HL-60 (cell line): ENCODE measurements at regions not wholly inside any gene's neighbourhood (a gene's known extent, or its start where the extent isn't known, plus 50 kb on each side); places are given as distances from the start of the nearest gene placed in this dataset.
"Not testable (repeated sequence)": the region's sequence is repeated elsewhere in the genome, so short reads cannot be mapped to it uniquely, and the experiment has no call there.

Experiments used
- DNase-seq, 2 experiments: peaks; one replicate each; pipeline ENCODE4 v3.0.0-alpha.2; 2010 to 2020; ENCODE audit warnings: low read depth in 1 of 2, low spot score in 1 of 2
- H3K27ac ChIP-seq: fragments of 250-450 bp; sonication (Bioruptor Pico); replicated peaks from 2 replicates; pipeline ENCODE4 v1.5.1; 2020; ENCODE audit warnings: mild to moderate bottlenecking, moderate library complexity
- H3K27me3 ChIP-seq: fragments of 250-450 bp; sonication (Bioruptor Pico); 2 replicates; pipeline ENCODE4 v1.5.1; 2021; ENCODE audit warnings: mild to moderate bottlenecking, moderate library complexity; ENCODE audit not compliant: insufficient read depth, poor library complexity, severe bottlenecking
- H3K4me3 ChIP-seq: replicated peaks from 2 replicates; pipeline ENCODE4 v1.5.1; 2011; ENCODE audit warnings: mild to moderate bottlenecking, control low read depth, low read length; ENCODE audit not compliant: insufficient read depth
- GABPA ChIP-seq: IDR thresholded peaks from 2 replicates; pipeline ENCODE4 v1.6.1; 2012; ENCODE audit warnings: low read depth
- POLR2AphosphoS5 ChIP-seq: IDR thresholded peaks from 2 replicates; pipeline ENCODE4 v1.6.1; 2012; ENCODE audit warnings: low read depth
- SPI1 ChIP-seq: IDR thresholded peaks from 2 replicates; pipeline ENCODE4 v1.6.1; 2012; ENCODE audit warnings: low read depth, mild to moderate bottlenecking, borderline replicate concordance
- TF ChIP-seq, protein P1 (sequence below): IDR thresholded peaks from one replicate; pipeline ENCODE4 v1.5.1; 2011; ENCODE audit warnings: low read length, control low read depth, inconsistent platforms; ENCODE audit not compliant: insufficient read depth
- TF ChIP-seq, protein P2 (sequence below): IDR thresholded peaks from 2 replicates; pipeline ENCODE4 v1.6.1; 2012; ENCODE audit warnings: low read depth; ENCODE audit not compliant: insufficient replicate concordance

DNA sequence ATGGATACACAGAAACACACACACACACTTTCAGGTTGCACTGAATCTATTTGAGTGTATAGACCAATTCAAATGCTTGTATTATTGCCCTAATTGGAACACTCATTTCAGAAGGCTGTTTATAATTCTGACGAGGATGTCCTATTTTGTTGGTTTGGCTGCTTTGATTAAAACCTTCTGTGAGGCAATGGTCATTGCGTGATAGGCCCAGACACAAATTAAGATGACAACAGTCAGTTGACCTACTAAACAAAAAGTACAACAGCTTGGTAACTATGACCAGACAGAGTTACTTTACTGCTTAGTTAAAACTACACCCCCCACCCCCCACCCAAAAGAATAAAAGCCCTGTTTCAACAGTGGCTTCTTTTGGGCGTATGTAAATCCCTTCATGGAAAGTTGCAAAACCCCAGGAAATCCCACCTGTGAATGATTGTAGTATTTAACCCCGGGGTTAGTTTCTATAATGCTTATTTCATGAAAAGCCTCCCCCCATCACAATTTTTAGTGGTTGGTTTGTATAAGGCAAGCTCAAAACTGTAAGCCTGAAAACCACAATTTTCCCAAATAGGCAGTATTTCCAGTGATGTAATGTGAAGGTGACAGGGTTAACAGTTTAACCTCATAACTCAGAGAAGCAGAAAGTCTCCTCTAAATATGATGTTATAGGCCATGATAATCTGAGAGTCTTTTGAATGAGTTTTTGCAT, 340.8 kb downstream of the FGF10 start:
- Histone ChIP-seq H3K27me3 (no peaks in the 10 kb centered on the region), H3K27ac (no peak overlapping the region), H3K4me3 (no peak overlapping the region)
- TF ChIP-seq GABPA = no peak
- no peak for TF ChIP-seq SPI1
- TF ChIP-seq, protein P1, sequence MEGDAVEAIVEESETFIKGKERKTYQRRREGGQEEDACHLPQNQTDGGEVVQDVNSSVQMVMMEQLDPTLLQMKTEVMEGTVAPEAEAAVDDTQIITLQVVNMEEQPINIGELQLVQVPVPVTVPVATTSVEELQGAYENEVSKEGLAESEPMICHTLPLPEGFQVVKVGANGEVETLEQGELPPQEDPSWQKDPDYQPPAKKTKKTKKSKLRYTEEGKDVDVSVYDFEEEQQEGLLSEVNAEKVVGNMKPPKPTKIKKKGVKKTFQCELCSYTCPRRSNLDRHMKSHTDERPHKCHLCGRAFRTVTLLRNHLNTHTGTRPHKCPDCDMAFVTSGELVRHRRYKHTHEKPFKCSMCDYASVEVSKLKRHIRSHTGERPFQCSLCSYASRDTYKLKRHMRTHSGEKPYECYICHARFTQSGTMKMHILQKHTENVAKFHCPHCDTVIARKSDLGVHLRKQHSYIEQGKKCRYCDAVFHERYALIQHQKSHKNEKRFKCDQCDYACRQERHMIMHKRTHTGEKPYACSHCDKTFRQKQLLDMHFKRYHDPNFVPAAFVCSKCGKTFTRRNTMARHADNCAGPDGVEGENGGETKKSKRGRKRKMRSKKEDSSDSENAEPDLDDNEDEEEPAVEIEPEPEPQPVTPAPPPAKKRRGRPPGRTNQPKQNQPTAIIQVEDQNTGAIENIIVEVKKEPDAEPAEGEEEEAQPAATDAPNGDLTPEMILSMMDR = no peak
- TF ChIP-seq POLR2AphosphoS5 = no peak
- TF ChIP-seq, protein P2, sequence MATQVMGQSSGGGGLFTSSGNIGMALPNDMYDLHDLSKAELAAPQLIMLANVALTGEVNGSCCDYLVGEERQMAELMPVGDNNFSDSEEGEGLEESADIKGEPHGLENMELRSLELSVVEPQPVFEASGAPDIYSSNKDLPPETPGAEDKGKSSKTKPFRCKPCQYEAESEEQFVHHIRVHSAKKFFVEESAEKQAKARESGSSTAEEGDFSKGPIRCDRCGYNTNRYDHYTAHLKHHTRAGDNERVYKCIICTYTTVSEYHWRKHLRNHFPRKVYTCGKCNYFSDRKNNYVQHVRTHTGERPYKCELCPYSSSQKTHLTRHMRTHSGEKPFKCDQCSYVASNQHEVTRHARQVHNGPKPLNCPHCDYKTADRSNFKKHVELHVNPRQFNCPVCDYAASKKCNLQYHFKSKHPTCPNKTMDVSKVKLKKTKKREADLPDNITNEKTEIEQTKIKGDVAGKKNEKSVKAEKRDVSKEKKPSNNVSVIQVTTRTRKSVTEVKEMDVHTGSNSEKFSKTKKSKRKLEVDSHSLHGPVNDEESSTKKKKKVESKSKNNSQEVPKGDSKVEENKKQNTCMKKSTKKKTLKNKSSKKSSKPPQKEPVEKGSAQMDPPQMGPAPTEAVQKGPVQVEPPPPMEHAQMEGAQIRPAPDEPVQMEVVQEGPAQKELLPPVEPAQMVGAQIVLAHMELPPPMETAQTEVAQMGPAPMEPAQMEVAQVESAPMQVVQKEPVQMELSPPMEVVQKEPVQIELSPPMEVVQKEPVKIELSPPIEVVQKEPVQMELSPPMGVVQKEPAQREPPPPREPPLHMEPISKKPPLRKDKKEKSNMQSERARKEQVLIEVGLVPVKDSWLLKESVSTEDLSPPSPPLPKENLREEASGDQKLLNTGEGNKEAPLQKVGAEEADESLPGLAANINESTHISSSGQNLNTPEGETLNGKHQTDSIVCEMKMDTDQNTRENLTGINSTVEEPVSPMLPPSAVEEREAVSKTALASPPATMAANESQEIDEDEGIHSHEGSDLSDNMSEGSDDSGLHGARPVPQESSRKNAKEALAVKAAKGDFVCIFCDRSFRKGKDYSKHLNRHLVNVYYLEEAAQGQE = no peak
- DNase-seq = no peak

DNA sequence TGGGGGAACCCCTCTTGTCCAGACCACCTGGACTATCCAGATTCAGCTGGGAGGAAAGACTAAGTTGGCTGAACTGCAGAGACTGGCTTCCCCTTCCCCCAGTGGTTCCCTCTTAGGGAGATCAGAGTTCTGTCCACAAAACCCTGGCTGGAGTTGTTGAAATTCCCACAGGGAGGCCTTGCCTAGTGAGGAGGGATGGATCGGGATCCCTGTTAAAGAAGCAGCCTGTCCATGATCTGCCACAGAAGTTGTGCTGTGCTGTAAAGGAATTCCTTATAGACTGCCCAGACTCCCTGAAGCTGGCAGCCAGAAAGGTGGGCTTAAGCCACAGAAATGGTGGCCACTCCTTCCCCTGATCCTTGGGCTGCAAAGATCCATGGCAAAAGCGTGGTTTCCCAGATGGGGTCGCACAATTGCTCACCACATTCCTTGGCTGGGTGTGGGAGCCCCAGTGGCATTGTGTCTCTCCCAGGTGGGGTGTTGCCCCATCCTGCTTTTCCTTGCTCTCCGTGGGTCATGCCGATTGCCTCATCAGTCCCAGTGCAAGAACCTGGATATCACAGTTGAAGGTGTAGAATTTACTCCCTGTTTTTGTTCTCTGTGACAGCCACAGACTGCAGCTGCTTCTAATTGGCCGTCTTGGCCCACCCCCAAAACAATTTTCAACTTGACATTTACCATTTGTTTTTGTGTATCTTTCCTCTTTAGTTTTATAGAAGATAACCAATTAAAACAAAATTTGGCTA, 342.4 kb downstream of the FGF10 start:
- Histone ChIP-seq H3K27ac (no peak overlapping the region), H3K4me3 (no peak overlapping the region), H3K27me3 (no peaks in the 10 kb centered on the region)
- no peak for DNase-seq
- TF ChIP-seq POLR2AphosphoS5 (no peak), GABPA (no peak), SPI1 (no peak)
- TF ChIP-seq, protein P2 = no peak
- TF ChIP-seq, protein P1 = no peak

DNA sequence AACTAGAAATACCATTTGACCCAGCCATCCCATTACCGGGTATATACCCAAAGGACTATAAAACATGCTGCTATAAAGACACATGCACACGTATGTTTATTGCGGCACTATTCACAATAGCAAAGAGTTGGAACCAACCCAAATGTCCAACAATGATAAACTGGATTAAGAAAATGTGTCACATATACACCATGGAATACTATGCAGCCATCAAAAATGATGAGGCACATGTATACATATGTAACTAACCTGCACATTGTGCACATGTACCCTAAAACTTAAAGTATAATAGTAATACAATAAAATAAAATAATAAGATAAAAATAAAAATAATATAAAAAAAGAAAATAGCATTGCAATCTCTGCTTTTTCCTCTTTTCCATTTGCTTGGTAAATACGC, 344.7 kb downstream of the FGF10 start:
- not testable (repeated sequence) for H3K27me3 ChIP-seq, H3K27ac ChIP-seq, H3K4me3 ChIP-seq, DNase-seq

DNA sequence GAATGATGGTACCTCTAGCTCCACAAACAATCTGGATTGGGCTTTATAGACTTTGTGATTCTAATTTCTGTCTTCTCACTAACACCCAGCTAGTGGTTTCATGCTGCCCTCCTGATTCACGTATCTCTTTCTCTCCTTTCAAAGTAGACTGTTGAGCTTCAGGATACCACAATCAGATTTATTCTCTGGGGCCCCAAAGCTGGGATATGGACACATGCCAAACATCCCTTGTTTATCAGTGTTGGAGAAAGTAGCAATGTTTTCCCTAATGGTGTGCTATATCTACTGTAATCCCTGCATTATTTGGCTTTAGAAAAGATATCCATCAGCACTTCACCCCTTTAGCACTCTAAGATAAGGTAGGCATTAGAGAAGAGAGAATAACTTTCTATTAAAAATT, 361.0 kb downstream of the FGF10 start:
- Histone ChIP-seq H3K4me3 (no peak overlapping the region), H3K27ac (no peak overlapping the region), H3K27me3 (no peaks in the 10 kb centered on the region)
- TF ChIP-seq SPI1 = no peak
- TF ChIP-seq, protein P1 = no peak
- TF ChIP-seq GABPA = no peak
- TF ChIP-seq POLR2AphosphoS5 = no peak
- TF ChIP-seq, protein P2 = no peak
- DNase-seq = no peak
